Thymus (tissue), 11 donors: ENCODE measurements at regions not wholly inside any gene's neighbourhood (a gene's known extent, or its start where the extent isn't known, plus 50 kb on each side); places are given as distances from the start of the nearest gene placed in this dataset.

ENCODE experiments used
- DNase-seq, 9 donors: peaks; one replicate each; pipeline ENCODE4 v3.0.0-alpha.2; 2013; ENCODE audit warnings: low spot score in 9 of 9, low read depth in 6 of 9, missing footprints in 1 of 9
- H3K27ac ChIP-seq, 2 donors: one replicate each; pipeline ENCODE4 v1.5.1; 2013; ENCODE audit warnings: control low read depth in 1 of 2, low read depth in 1 of 2, low read length in 1 of 2, mild to moderate bottlenecking in 1 of 2, moderate library complexity in 1 of 2
- H3K27me3 ChIP-seq, 2 donors: one replicate each; pipeline ENCODE4 v1.5.1; 2013; ENCODE audit warnings: low read length in 1 of 2; ENCODE audit not compliant: control insufficient read depth in 2 of 2, insufficient read depth in 1 of 2
- H3K36me3 ChIP-seq, 2 donors: one replicate each; pipeline ENCODE4 v1.5.1; 2013; ENCODE audit warnings: low read length in 1 of 2, mild to moderate bottlenecking in 1 of 2, moderate library complexity in 1 of 2; ENCODE audit not compliant: control insufficient read depth in 2 of 2, insufficient read depth in 2 of 2
- H3K4me1 ChIP-seq, 2 donors: one replicate each; pipeline ENCODE4 v1.5.1; 2013; ENCODE audit warnings: low read length in 2 of 2; ENCODE audit not compliant: control insufficient read depth in 2 of 2, insufficient read depth in 2 of 2
- H3K4me3 ChIP-seq, 2 donors: one replicate each; pipeline ENCODE4 v1.5.1; 2013; ENCODE audit warnings: low read length in 2 of 2, control low read depth in 1 of 2, mild to moderate bottlenecking in 1 of 2
- H3K9me3 ChIP-seq, 2 donors: one replicate each; pipeline ENCODE4 v1.5.1; 2013; ENCODE audit warnings: low read length in 1 of 2, mild to moderate bottlenecking in 1 of 2; ENCODE audit not compliant: control insufficient read depth in 2 of 2, insufficient read depth in 1 of 2
- WGBS: extraction: QIAGEN DNeasy Blood & Tissue Kit; methylation state at CpG from one replicate; pipeline ENCODE4 v1.1.7; 2013; 5-methylcytosine and 5-hydroxymethylcytosine counted together
- donor health status: healthy.

- no peak for DNase-seq
- Histone ChIP-seq H3K4me3 (no peak overlapping the region), H3K4me1 (no peaks in the 10 kb centered on the region), H3K27me3 (no peaks in the 10 kb centered on the region), H3K36me3 (no peaks in the 10 kb centered on the region), H3K27ac (no peak overlapping the region), H3K9me3 (no peaks in the 10 kb centered on the region)
- WGBS, result 77% methylated on average over 3 of the region's 3 CpGs
These were observed 107.4 kb downstream of the ARL4A start for GRCh38 chr7:12794722-12795302.

DNA sequence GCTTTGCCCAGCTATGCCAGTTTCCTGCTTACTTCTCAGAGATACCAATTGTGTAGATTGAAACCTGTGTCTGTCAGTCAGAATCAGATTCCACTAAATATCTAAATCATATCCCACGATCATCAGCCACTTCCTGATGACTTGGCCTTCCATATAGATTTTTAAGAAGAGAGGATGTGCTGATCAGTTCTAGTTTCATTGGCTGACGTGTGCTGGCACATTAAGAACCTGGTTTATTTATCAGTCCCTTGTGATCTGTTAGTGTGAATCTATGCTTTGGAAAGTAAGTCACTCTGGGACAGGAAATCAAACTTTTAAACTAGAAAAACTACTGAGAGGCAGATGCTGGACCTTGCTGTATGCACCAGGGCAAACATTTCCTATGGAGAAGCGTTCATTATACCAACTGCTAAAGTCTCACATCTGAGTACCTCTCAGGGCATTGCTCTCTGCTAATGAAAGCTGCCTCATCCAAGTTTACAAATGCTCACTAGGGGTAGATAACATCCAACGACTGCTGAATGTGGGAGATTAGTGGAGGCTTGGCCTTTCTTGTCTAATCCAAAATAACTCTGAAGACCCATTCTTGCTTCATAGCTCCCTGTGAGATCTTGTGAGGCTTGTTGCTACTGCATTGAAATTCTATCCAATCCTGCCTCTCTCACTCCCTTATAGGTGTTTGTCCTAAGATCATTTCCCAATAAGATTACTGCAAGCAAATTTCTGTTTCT is 109.1 kb downstream of the ARL4A start:
- no peaks in the 10 kb centered on the region for H3K4me1 ChIP-seq
- DNase-seq, result no peak
- H3K36me3 ChIP-seq, result no peaks in the 10 kb centered on the region
- no peaks in the 10 kb centered on the region for H3K9me3 ChIP-seq
- H3K27ac ChIP-seq, result no peak overlapping the region
- H3K27me3 ChIP-seq, result no peaks in the 10 kb centered on the region
- H3K4me3 ChIP-seq, result no peak overlapping the region
- 82% methylated on average over 4 of the region's 4 CpGs for WGBS

GRCh38 chr7:12800486-12800885 is 113.1 kb downstream of the ARL4A start:
- Histone ChIP-seq H3K27ac (no peak overlapping the region), H3K4me1 (no peaks in the 10 kb centered on the region), H3K36me3 (no peaks in the 10 kb centered on the region), H3K9me3 (no peaks in the 10 kb centered on the region), H3K27me3 (no peaks in the 10 kb centered on the region), H3K4me3 (no peak overlapping the region)
- 88% methylated on average over 3 of the region's 3 CpGs for WGBS
- no peak for DNase-seq

DNA sequence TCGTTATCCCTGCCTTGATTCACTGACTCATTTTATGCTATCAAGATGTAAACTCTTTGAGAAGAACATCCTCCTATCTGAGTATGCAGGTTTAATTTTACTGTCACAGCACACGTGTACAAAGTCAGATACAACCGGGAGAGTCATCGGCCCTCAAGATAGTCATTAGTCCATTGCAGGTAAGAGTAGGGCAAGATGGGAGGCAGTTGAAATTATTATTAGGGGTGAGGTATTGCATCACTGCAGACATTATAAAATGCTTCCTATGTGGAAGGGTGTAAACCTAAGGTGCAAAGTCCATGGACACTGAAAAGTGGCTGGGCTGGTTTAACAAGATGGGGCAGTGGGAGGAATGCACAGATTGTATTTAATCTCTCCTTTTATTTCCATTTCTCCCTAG is 113.7 kb downstream of the ARL4A start:
- Histone ChIP-seq H3K27me3 (no peaks in the 10 kb centered on the region), H3K4me3 (no peak overlapping the region), H3K9me3 (no peaks in the 10 kb centered on the region), H3K36me3 (no peaks in the 10 kb centered on the region), H3K27ac (no peak overlapping the region), H3K4me1 (no peaks in the 10 kb centered on the region)
- 81% methylated on average over 4 of the region's 4 CpGs for WGBS
- DNase-seq, result no peak

DNA sequence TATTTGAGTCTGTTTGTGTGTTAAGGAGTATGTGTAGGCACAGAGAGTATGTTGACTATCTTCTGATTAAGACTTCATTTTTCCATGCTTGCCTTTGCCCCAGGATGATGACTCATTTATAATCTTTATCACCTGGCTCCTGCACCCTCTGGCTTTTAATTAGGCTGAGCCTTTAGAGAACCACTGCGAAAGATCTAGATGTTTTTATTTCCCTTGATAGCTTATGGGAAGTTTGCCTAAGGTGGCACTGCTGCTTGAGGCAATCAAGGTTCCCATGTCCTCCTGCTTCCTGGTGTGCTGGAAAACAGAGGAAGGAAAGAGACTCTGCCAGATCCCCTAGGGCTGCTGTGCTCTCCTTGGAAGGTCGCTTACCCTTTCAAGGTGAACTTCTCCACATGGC is 114.6 kb downstream of the ARL4A start:
- Histone ChIP-seq H3K27me3 (no peaks in the 10 kb centered on the region), H3K27ac (no peak overlapping the region), H3K4me3 (no peak overlapping the region), H3K9me3 (no peaks in the 10 kb centered on the region), H3K36me3 (no peaks in the 10 kb centered on the region), H3K4me1 (no peaks in the 10 kb centered on the region)
- 89% methylated on average over 2 of the region's 2 CpGs for WGBS
- no peak for DNase-seq

GRCh38 chr7:12803542-12803941 is 116.1 kb downstream of the ARL4A start:
- no peak for DNase-seq
- Histone ChIP-seq H3K4me1 (no peaks in the 10 kb centered on the region), H3K36me3 (no peaks in the 10 kb centered on the region), H3K4me3 (no peak overlapping the region), H3K27me3 (no peaks in the 10 kb centered on the region), H3K9me3 (no peaks in the 10 kb centered on the region), H3K27ac (no peak overlapping the region)
- WGBS, result 93% methylated on average over 7 of the region's 7 CpGs

DNA sequence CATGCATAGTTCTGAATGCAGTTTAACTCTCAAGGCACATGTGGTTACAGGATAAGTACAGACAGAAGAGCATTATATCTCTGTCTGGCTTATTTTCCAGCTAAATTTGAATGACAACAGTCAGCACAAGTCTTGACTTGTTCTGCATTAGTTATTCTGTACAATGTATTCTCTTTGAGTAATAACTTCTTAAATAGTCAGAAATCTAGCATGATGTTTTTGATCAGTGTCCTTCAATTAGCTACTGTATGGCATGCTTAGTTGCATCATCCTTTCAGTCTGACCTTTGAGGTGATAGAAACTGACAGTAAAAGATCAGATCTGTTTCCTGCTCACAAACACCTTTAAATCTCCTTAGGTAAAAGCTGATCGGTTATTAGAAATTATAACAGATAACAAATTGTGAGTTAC is 118.1 kb downstream of the ARL4A start:
- Histone ChIP-seq H3K36me3 (no peaks in the 10 kb centered on the region), H3K27ac (no peak overlapping the region), H3K9me3 (no peaks in the 10 kb centered on the region), H3K4me1 (no peaks in the 10 kb centered on the region), H3K4me3 (no peak overlapping the region), H3K27me3 (no peaks in the 10 kb centered on the region)
- DNase-seq, result no peak
- 94% methylated on average over 1 of the region's 1 CpG for WGBS

DNA sequence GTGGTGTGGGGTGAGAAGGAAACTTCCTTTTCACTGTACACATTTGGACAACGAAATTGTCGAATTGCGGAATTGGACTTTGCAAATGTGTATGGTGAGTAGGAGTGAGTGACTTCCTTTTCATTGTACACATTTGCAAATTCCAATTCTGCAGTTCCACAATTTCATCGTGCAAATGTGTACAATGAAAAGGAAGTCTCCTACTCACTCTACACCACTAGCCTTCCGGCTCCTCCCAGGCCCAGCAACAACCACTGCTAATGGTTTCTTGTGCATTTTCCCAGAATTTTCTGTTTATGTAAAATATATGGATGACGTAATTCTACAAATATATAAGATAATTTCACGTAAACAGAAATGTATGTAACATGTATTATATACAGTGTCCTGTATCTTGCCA is 118.5 kb downstream of the ARL4A start:
- no peak for DNase-seq
- Histone ChIP-seq H3K4me3 (no peak overlapping the region), H3K9me3 (no peaks in the 10 kb centered on the region), H3K27ac (no peak overlapping the region), H3K27me3 (no peaks in the 10 kb centered on the region), H3K36me3 (no peaks in the 10 kb centered on the region), H3K4me1 (no peaks in the 10 kb centered on the region)
- 64% methylated on average over 7 of the region's 7 CpGs for WGBS

DNA sequence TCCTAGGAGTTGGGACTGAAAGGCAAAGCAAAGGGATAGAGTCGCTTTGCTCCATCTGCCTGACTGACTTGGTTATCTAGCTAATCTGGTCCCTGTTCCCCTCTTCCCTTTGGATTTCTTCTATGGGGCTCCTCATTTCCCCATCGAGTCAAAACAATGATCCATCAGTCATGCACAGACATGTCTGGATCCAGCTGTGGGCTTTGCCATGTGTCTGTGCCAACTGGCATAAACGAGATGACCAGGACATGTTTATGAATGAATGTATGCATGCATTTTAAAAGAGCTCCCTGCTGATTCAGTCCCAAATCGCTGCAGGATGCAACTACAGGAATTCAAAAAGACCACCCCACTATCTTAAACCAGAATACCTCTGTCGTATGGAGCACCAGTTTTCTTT is 122.0 kb downstream of the ARL4A start:
- H3K27ac ChIP-seq, result no peak overlapping the region
- no peaks in the 10 kb centered on the region for H3K27me3 ChIP-seq
- H3K36me3 ChIP-seq, result no peaks in the 10 kb centered on the region
- H3K9me3 ChIP-seq, result no peaks in the 10 kb centered on the region
- DNase-seq, result no peak
- 76% methylated on average over 5 of the region's 5 CpGs for WGBS
- no peak overlapping the region for H3K4me3 ChIP-seq
- no peaks in the 10 kb centered on the region for H3K4me1 ChIP-seq
